DND-41 (cell line): ENCODE measurements at regions not wholly inside any gene's neighbourhood (a gene's known extent, or its start where the extent isn't known, plus 50 kb on each side); places are given as distances from the start of the nearest gene placed in this dataset.

Experiments
- EZH2 ChIP-seq: IDR thresholded peaks from 3 replicates; pipeline ENCODE4 v1.6.1; 2012; ENCODE audit warnings: borderline replicate concordance, low read depth, mild to moderate bottlenecking, moderate library complexity, low read length, inconsistent platforms; ENCODE audit not compliant: severe bottlenecking
- TF ChIP-seq, protein P1 (sequence below): IDR thresholded peaks from 2 replicates; pipeline ENCODE4 v1.5.1; 2012; ENCODE audit warnings: borderline replicate concordance, low read length, moderate library complexity, mild to moderate bottlenecking; ENCODE audit not compliant: poor library complexity, severe bottlenecking; ENCODE audit errors: extremely low read depth

DNA sequence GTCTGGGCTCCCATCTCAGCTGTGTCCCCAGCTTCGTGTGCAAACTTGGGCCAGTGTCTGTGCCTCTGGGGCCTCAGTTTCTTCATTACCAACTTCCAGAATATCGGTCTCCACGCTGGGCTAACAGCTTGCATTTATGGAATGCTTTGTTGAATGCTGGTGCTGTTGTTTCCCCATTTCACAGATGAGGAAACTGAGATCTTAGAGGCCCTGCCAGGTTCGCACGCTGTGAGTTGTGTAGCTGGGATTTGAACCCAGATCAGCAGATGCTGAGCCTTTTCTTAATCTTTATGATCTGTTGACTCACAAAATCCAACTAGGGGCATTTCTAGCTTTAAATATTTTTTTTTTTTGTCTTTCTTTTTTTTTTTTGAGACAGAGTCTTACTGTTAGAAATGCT is 101.5 kb upstream of the STX18 start:
- TF ChIP-seq, protein P1, sequence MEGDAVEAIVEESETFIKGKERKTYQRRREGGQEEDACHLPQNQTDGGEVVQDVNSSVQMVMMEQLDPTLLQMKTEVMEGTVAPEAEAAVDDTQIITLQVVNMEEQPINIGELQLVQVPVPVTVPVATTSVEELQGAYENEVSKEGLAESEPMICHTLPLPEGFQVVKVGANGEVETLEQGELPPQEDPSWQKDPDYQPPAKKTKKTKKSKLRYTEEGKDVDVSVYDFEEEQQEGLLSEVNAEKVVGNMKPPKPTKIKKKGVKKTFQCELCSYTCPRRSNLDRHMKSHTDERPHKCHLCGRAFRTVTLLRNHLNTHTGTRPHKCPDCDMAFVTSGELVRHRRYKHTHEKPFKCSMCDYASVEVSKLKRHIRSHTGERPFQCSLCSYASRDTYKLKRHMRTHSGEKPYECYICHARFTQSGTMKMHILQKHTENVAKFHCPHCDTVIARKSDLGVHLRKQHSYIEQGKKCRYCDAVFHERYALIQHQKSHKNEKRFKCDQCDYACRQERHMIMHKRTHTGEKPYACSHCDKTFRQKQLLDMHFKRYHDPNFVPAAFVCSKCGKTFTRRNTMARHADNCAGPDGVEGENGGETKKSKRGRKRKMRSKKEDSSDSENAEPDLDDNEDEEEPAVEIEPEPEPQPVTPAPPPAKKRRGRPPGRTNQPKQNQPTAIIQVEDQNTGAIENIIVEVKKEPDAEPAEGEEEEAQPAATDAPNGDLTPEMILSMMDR: no peak
- no peak for TF ChIP-seq EZH2
